ENCODE measurements at regions not wholly inside any gene's neighbourhood (a gene's known extent, or its start where the extent isn't known, plus 50 kb on each side); places are given as distances from the start of the nearest gene placed in this dataset.

GRCh38 chr13:73997964-73998363, 136.2 kb downstream of the KLF12 start:
- TF ChIP-seq CTCF (conservative IDR thresholded peaks at IDR 0.05 in 1 of 2, IDR thresholded peaks at IDR 0.05 in 1 of 2; ENCODE audit: extremely low read depth in 1 of 2, insufficient read depth in 1 of 2, low read depth in 1 of 2, low read length in 2 of 2) (no peak), EZH2 (IDR thresholded peaks at IDR 0.05; ENCODE audit: borderline replicate concordance, low read length) (no peak)

Data from mammary epithelial cell (primary cell).